K562 (cell line): ENCODE measurements at regions not wholly inside any gene's neighbourhood (a gene's known extent, or its start where the extent isn't known, plus 50 kb on each side); places are given as distances from the start of the nearest gene placed in this dataset.

Experiments used
- ATAC-seq: fragments of 200-7000 bp; cut with Tn5 transposase; 3 replicates; pipeline ENCODE4 v1.9.1; 2020; ENCODE audit warnings: moderate library complexity
- BruUV-seq: library from RNA; stranded (reverse); fragments of 400-500 nt; replicated peaks from 2 replicates; lab custom pipeline; 2021; lab: Mats Ljungman, UMichigan
- CTCF ChIA-PET: fragments of 300-600 bp; formaldehyde crosslinking; extraction: SDS; loops from one replicate; lab custom pipeline; 2021; ENCODE audit warnings: low intra/inter-chr PET ratio; lab: Yijun Ruan, JAX
- POLR2A ChIA-PET: fragments of 300-600, 350-650 bp; sonication (Branson Sonifier 250); formaldehyde crosslinking; extraction: SDS; loops from one replicate; lab custom pipeline; 2021; ENCODE audit warnings: antibody characterized with exemption, inconsistent platforms; lab: Yijun Ruan, JAX
- DNase-seq, 4 experiments: peaks; one replicate each; pipeline versions ENCODE4 v3.0.0 to v3.0.0-alpha.2; 2011 to 2018; ENCODE audit warnings: low spot score in 3 of 4, mixed read lengths in 3 of 4; ENCODE audit errors: extremely low read depth in 1 of 4
- FAIRE-seq: peaks from 2 replicates; lab custom pipeline; 2011; peaks lifted over from hg19 to GRCh38; lab: Jason Lieb, UNC
- H2AFZ ChIP-seq: 2 replicates; pipeline ENCODE4 v1.6.0; 2011; ENCODE audit warnings: low read depth, low read length, control low read depth, inconsistent platforms
- H3K27ac ChIP-seq: fragments of 200-600 bp; 3 replicates; pipeline ENCODE4 v1.8.0; 2011; ENCODE audit warnings: low read depth, mild to moderate bottlenecking, control low read depth, inconsistent platforms, low read length, moderate library complexity, mixed read lengths; ENCODE audit errors: extremely low read depth
- H3K27me3 ChIP-seq, 2 experiments: fragments of 300-600 bp in 1 of 2; 2 replicates in 1 of 2; 3 replicates in 1 of 2; pipeline versions ENCODE4 v1.6.0 to v1.8.0; 2011; ENCODE audit warnings: inconsistent platforms in 2 of 2, low read length in 2 of 2, mild to moderate bottlenecking in 1 of 2, mixed read lengths in 1 of 2, moderate library complexity in 1 of 2; ENCODE audit not compliant: control insufficient read depth in 2 of 2, insufficient read depth in 2 of 2
- H3K36me3 ChIP-seq: fragments of 300-600 bp; 3 replicates; pipeline ENCODE4 v1.8.0; 2011; ENCODE audit warnings: mild to moderate bottlenecking, low read length, inconsistent platforms; ENCODE audit not compliant: control insufficient read depth, insufficient read depth
- H3K4me1 ChIP-seq, 2 experiments: fragments of 200-600 bp in 1 of 2; replicated peaks in 1 of 2; 2 replicates in 1 of 2; 3 replicates in 1 of 2; pipeline versions ENCODE4 v1.5.1 to v1.8.0; 2011; ENCODE audit warnings: inconsistent platforms in 2 of 2, low read length in 2 of 2, mild to moderate bottlenecking in 1 of 2, mixed read lengths in 1 of 2, moderate library complexity in 1 of 2; ENCODE audit not compliant: control insufficient read depth in 2 of 2, insufficient read depth in 2 of 2
- H3K4me2 ChIP-seq: 2 replicates; pipeline ENCODE4 v1.6.1; 2011; ENCODE audit warnings: low read length, control low read depth, inconsistent platforms, mixed read lengths; ENCODE audit not compliant: insufficient read depth
- H3K4me3 ChIP-seq: fragments of 200-600 bp; sonication (generic), shearing (Covaris generic); 2 replicates; pipeline ENCODE4 v1.5.1; 2016; ENCODE audit warnings: control low read depth, inconsistent platforms
- H3K79me2 ChIP-seq: fragments of 200-600 bp; 3 replicates; pipeline ENCODE4 v1.8.0; 2011; ENCODE audit warnings: low read length, inconsistent platforms; ENCODE audit not compliant: control insufficient read depth, insufficient read depth
- H3K9ac ChIP-seq, 2 experiments: 2 replicates each; pipeline versions ENCODE4 v1.6.0 to v1.6.1; 2011; ENCODE audit warnings: low read depth in 2 of 2, low read length in 2 of 2, control low read depth in 1 of 2, inconsistent platforms in 1 of 2, mild to moderate bottlenecking in 1 of 2, mixed read lengths in 1 of 2; ENCODE audit not compliant: insufficient read depth in 1 of 2
- H3K9me1 ChIP-seq: one replicate; pipeline ENCODE4 v1.6.0; 2011; ENCODE audit warnings: inconsistent platforms, mild to moderate bottlenecking, low read length, moderate library complexity; ENCODE audit not compliant: control insufficient read depth, insufficient read depth
- H3K9me3 ChIP-seq: replicated peaks from 2 replicates; pipeline ENCODE4 v1.5.1; 2011; ENCODE audit warnings: low read depth, low read length, inconsistent platforms; ENCODE audit not compliant: control insufficient read depth, insufficient read depth
- H4K20me1 ChIP-seq: replicated peaks from 2 replicates; pipeline ENCODE4 v1.6.1; 2011; ENCODE audit warnings: low read length, inconsistent platforms, mixed read lengths; ENCODE audit not compliant: control insufficient read depth, insufficient read depth
- HES1 ChIP-seq: fragments of 450-650 bp; IDR thresholded peaks from 2 replicates; pipeline ENCODE4 v1.6.1; 2016; ENCODE audit warnings: low read depth, mild to moderate bottlenecking, moderate library complexity
- KLF16 ChIP-seq: IDR thresholded peaks from 2 replicates; pipeline ENCODE4 v1.6.1; 2016; ENCODE audit warnings: antibody characterized with exemption
- MBD2 ChIP-seq: sonication (generic); IDR thresholded peaks from 2 replicates; pipeline ENCODE4 v1.6.1; 2016; ENCODE audit warnings: low read depth, borderline replicate concordance
- PCBP1 ChIP-seq: fragments of 200-400 bp; formaldehyde crosslinking; IDR thresholded peaks from 2 replicates; pipeline ENCODE4 v1.6.1; 2018; ENCODE audit warnings: mild to moderate bottlenecking, low read depth, low read length; ENCODE audit not compliant: poor library complexity, severe bottlenecking
- SMARCE1 ChIP-seq: fragments of 450-650 bp; IDR thresholded peaks from 2 replicates; pipeline ENCODE4 v1.7.1; 2016; ENCODE audit warnings: mild to moderate bottlenecking
- SNRNP70 ChIP-seq: fragments of 200-400 bp; formaldehyde crosslinking; optimal IDR thresholded peaks from 2 replicates; pipeline ENCODE3; 2017; ENCODE audit warnings: low read depth, low read length
- TFAP4 ChIP-seq: sonication (generic); formaldehyde crosslinking; IDR thresholded peaks from 2 replicates; pipeline ENCODE4 v1.8.0; 2022; ENCODE audit warnings: missing genetic modification reagents, mild to moderate bottlenecking, moderate library complexity, borderline replicate concordance
- ZBTB11 ChIP-seq, 3 experiments: fragments of 200-800 bp in 1 of 3; fragments of 250-450 bp in 1 of 3; fragments of 450-650 bp in 1 of 3; sonication (Bioruptor Pico) in 1 of 3; sonication (Bioruptor generic) in 1 of 3; formaldehyde crosslinking in 1 of 3; IDR thresholded peaks; 2 replicates each; pipeline versions ENCODE4 v1.6.1 to v1.8.0; 2016 to 2022; ENCODE audit warnings: mild to moderate bottlenecking in 2 of 3, missing genetic modification characterization in 2 of 3, missing compliant biosample characterization in 1 of 3, moderate library complexity in 1 of 3
- WGBS: fragments of 100-300 bp; shearing (Covaris generic); methylation state at CpG from one replicate; pipeline ENCODE4 v1.1.6; 2016; ENCODE audit warnings: low coverage, mixed read lengths; ENCODE audit not compliant: insufficient coverage; ENCODE audit errors: missing lambda C conversion rate; 5-methylcytosine and 5-hydroxymethylcytosine counted together
- in situ Hi-C: fragments of 300-500 bp; cut with MboI; formaldehyde crosslinking; loops from 4 replicates; pipeline ENCODE4 v1.15.0; 2018; ENCODE audit warnings: inconsistent platforms, mixed read lengths
- intact Hi-C: fragments of 100-400 bp; cut with micrococcal nuclease; formaldehyde crosslinking; loops from 2 replicates; pipeline ENCODE4 v1.14.2; 2022

GRCh38 chr17:33615861-33616260, 322.8 kb upstream of the ASIC2 start:
- ATAC-seq (no peak), FAIRE-seq (no peak), DNase-seq (no peak)
- no peaks in the 10 kb centered on the region for H3K9me3 ChIP-seq
- no peaks in the 10 kb centered on the region for H3K9me1 ChIP-seq
- in situ Hi-C loops = no loop called here
- H3K4me1 ChIP-seq = no peaks in the 10 kb centered on the region
- no peaks in the 10 kb centered on the region for H3K36me3 ChIP-seq
- TF ChIP-seq ZBTB11 (CRISPR knock-in tag; IDR thresholded peaks at IDR 0.05) (no peak), KLF16 (no peak), PCBP1 (no peak), HES1 (no peak), TFAP4 (CRISPR knock-in tag) (no peak), MBD2 (no peak), SMARCE1 (no peak), SNRNP70 (no peak)
- no TSS peak for BruUV-seq
- ChIA-PET CTCF (no interaction called here), POLR2A (no interaction called here)
- no peaks in the 10 kb centered on the region for H3K79me2 ChIP-seq
- H3K4me3 ChIP-seq = no peak overlapping the region
- H4K20me1 ChIP-seq = no peaks in the 10 kb centered on the region
- H3K27me3 ChIP-seq = peaks cover 0 to 2% of the 10 kb centered on the region in 2 experiments; a peak in 4 of 5 replicates
- H3K9ac ChIP-seq = no peak overlapping the region
- no peak overlapping the region for H3K27ac ChIP-seq
- no peak overlapping the region for H3K4me2 ChIP-seq
- 0% methylated on average over 3 of the region's 3 CpGs for WGBS
- intact Hi-C loops = no loop called here
- H2AFZ ChIP-seq = no peak overlapping the region
